DMS79 (cell line): ENCODE measurements at regions not wholly inside any gene's neighbourhood (a gene's known extent, or its start where the extent isn't known, plus 50 kb on each side); places are given as distances from the start of the nearest gene placed in this dataset.

Experiments used
- DNase-seq: peaks from one replicate; lab custom pipeline; 2025; lab: John Stamatoyannopoulos, UW

DNA sequence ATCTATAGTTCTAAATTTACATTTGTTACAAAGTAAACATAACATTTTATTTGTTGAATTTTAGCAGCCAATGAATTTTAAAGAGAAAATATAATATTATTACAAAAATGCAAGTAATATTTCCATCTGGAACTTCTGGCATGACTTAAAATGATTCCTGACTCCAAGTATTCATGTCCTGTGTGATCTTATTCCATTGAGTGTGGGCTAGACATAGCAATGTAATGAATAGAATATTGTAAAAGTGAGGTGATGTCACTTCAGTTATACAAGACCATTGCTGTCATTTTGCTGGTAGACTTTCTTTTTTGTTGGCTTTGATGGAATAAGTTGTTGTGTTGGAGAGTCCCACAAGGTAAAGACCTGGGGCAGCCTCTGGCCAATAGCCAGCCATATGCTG lies 912.2 kb upstream of the PIK3C3 start:
- no peak for DNase-seq

DNA sequence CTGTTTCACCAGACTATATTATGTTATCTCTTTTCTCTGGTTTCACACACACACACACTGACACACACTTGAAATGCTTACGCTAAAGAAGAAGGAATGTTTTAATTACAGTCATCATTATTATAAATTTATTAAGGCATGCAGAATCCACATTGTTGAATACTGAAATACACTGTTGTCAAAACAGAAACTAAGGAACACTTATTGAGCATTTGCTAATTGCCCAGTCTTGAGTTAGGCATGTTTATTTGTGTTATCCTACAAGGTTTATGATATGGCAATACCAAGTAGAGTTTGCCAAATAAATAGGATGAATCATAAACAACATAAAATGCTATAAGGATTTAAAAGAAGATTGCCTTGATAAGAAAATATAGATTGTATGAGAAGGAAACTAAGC lies 917.0 kb upstream of the PIK3C3 start:
- DNase-seq: no peak

DNA sequence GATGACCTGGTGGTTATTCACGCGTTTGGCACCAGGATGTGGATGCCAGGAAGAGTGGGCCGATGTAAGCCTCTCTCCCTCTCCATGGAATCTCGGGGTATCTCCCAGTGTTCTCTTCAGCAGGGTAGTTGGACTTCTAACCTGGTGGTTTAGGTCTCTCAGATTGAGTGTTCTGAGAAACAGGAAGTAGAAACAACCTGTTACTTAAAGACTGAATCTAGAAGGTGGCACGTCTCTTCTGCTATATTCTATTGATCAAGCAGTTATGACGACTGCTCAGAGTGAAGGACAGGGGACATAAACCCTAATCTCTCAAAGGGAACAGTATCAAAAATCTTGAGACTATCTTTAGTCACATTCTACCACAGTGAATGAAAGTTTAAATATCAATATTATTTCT lies 918.7 kb upstream of the PIK3C3 start:
- DNase-seq: no peak

DNA sequence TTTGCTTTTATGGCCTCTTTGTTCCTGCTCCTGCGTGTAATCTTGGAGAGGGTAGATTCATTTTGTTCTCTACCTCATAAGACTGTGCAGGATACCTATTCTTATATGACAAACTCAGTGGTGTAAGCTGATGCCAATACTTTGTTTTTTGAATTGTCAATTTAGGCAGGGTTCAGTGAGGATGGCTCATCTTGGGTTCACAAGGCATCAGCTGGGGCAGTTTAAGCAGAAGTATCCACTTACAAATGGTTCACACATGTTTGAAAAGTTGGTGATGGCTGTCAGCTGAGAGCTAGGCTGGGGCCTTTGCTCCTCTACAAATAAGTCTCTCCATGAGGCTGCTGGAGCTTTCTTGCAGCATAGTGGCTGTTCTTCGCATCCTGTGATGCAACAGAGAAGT lies 920.6 kb upstream of the PIK3C3 start:
- no peak for DNase-seq

DNA sequence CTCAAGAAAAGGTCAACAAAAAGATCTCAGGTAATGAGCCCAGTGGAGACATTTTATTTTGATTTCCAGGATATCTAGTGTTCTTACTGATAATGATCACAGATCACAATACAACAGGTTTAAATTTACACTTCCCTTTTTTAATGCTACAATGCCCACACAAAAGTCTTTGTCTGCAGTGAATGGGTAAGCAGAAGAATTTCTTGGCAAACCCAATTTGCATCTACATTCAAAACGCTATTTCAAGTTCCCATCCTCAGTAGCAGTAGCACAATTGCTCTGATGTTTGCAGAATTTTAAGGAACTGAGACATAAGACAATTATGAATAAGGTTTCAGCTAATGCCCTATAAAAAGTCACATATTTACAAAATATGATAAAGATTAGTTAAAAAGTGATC lies 929.4 kb upstream of the PIK3C3 start:
- no peak for DNase-seq

DNA sequence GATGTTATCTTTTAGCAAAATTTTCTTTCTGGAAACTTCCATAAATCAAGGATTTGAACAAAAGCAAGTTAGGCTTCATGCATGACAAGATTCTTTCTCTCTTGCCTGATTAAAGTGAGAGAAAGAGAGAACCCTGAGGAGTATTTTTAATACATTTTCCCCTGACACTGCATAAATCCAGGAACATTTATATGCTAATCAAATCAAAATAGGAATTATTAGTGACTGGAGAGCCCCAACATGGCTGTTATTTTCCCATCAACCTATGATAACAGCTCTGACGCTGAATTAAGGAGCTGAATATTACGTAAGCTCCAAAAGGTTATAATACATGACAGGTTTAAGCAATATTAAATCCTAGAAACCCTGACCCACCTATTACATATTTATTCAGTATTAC lies 930.2 kb upstream of the PIK3C3 start:
- no peak for DNase-seq

DNA sequence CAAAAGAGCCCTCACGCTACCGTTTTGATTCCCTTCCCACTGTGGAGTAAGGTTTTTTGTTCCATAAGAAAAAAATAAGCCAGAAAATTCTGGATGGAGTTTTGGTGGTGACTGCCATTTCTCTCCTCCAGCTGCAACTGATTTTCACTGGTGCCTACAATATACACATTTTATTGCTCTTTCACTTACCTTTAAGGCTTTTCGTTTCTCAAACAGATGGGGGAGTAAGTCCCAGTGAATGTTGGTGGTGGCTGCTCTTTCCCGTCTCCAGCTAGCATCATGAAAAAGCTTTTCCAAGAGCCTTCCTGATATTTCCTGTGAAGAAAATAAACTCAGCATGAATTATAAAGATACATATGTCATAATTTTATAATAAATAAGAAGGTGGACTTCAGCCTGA lies 932.5 kb upstream of the PIK3C3 start:
- DNase-seq: no peak

DNA sequence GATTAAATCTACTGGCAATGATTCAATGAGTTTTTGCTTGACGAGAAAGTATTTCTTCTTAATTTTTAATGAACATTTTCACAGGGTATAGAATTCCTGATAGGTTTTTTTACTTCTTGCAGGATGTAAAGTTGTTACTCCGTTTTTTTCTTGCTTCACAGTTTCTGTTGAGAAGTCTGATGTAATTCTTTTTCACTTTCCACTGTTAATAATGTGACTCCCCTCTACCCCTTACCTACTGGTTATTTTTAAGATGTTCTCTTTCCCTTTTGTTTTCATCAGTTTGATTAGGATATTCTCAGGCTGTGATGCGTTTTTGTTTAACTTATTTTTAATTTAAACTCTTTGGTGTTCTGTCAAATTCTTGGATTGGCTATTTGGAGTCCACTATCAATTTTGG lies 933.9 kb upstream of the PIK3C3 start:
- no peak for DNase-seq

DNA sequence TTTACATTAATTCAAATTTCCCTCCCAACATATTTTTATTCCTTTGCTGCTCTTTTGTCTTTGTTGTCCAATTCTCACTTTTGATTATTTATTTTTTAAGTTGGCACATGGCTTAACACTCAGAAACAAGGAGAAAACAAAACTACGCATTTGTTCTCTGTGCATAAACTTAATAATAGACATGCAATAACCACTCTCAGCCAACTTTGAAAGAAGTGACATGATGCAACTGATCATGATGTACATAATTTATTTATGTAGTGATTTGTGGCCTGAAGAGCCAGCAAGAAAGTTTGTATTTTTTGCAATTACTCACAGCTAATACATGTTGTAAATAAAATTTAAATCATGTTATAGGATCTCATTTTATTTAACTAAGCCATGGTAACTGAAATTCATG lies 942.8 kb upstream of the PIK3C3 start:
- no peak for DNase-seq

DNA sequence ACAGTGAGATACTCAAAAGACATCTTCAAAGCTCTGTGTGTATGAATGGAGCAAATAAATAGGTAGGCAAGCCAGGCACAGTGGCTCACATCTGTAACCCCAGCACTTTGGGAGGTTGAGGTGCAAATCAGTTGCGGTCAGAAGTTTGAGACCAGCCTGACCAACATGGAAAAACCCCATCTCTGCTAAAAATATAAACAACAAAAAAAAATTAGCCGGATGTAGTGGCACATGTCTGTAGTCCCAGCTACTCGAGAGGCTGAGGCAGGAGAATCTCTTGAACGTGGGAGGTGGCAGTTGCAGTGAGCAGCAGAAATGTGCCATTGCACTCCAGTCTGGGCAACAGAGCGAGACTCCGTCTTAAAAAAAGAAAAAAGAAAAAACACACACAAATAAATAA lies 945.1 kb upstream of the PIK3C3 start:
- DNase-seq: no peak

DNA sequence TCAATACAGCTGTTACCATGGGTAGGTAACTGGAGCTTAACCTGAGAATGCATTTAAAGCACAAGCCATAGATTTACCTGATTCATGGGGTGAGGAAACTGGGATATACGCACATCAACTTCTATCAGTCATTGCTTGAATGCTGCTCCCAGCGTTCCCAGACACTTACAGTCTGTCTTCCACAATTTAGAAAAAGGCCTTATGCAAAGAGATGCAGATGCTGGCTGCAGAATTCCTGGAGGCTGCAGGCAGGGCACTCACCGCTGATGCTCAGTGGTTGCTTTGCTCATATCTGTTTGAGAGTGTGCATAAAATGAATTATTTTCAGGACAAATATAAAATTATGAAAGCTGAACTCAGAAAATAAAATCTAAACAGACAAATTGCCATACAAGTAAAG lies 950.7 kb upstream of the PIK3C3 start:
- DNase-seq: no peak

DNA sequence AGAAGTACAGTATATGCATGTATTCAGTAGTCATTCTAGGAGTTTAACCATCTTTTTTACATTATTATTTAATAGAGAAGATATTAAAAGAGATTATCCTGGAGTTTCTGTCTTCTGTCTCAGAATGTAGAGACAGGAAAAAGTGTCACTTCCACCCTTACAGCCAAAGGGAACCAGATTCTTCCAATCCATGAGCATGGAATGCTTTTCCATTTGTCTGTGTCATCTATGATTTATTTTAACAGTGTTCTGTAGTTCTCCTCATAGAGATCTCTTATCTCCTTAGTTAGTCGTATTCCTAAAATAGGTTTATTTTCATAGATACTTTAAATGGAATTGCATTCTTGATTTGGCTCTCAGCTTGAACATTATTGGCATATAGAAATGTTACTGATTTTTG lies 959.5 kb upstream of the PIK3C3 start:
- no peak for DNase-seq

DNA sequence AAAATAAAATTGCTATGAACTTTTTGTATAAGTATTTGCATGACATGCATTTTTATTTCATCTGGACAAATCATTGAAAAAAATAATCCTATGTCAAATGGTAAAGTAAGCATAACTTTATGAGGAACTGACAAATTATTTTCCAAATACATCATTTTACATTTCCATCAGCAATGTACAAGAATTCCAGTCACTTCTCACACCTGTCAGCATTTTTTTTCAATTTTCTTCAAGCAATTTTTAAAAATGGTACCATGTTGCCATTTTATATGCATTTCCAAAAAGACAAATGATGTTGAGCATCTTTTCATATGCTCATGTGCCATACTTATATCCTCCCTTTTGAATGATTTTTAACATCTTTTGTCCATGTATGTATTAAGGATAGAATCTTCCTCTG lies 961.7 kb upstream of the PIK3C3 start:
- no peak for DNase-seq

DNA sequence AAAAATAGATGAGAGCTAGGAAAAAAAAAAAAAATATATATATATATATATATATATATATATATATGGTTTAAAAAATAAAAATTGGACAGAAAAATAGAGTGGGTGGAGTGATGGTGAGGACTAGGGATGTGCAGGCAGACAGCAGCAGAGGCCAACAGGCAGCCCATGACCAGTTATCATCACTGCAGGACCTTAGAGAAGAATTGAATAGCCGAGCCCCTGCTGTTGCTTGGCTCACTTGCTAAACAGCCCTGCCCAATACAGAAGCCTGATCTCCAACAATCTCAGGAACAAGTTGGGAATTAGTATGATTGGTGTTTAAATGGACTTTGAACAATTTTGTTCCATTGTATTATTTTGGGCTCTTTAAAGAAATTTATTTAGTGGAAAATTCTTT lies 967.5 kb upstream of the PIK3C3 start:
- DNase-seq: no peak

DNA sequence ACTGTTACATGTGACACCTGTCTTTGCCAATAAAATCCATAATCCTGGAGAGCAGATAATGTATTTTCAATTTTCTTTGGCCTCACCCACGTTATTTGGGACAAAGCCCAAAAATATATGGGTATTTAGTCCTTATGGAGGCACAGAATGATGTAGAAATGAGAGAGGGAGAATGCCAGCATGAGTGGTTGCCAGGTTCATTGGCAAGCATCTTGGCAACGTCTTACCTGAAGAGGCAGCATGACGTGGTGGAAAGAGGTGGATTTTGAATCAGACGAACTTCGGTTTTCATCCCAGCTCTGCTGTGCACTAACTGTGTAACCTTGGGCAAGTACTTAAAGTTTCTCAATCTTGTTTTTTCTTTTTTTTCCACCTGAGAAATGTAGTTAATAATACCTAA lies 969.6 kb upstream of the PIK3C3 start:
- no peak for DNase-seq

DNA sequence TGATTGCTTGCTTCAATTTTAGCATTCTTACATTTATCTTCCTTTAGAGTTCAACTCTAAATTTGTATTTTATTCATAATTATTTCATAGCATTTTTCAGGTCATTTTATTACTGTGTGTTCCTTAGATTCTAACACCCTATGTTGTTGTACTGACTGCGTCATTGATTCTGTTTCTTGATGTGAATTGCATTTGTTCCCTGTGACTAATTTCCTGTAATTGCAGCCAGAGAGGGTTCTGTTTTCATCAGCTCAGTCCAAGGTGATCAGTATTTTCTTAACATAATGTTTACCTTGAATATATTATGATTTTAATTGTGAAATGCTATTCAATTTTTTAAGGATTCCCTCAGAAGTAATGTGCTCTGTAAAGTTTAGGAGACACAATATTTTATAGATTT lies 970.2 kb upstream of the PIK3C3 start:
- DNase-seq: no peak

DNA sequence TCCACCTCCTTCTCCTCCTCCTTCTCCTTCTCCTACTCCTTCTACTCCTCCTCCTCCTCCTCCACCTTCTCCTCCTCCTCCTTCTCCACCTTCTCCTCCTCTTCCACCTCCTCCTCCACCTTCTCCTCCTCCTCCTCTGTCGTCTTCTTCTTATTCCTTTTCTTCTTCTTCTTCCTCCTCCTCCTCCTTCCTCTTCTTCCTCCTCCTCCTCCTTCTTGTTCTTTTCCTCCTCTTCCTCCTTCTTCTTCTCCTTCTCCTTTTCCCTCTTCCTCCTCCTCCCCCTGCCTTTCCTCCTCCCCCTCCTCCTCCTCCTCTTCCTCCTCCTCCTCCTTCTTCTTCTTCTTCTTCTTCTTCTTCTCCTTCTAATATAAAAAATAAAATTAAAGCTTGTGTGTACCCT lies 971.2 kb upstream of the PIK3C3 start:
- no peak for DNase-seq

DNA sequence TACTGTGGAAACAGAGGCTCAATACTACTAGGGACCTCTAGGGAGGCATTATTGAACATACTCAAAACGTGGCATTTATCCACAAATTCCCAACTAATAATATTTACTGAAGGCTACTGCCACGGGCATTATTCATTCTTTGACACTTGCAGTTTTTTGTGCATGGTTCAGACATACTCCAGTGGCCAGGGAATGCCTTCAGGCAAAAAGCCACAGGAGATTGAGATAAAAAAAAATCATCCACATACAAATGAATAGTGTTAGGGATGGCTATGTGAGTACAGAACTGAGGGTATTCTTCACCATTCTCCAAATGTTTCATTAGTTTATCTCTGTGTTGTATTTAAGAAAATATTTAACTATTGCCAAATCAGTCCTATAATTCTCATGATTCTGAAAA lies 974.9 kb upstream of the PIK3C3 start:
- no peak for DNase-seq

DNA sequence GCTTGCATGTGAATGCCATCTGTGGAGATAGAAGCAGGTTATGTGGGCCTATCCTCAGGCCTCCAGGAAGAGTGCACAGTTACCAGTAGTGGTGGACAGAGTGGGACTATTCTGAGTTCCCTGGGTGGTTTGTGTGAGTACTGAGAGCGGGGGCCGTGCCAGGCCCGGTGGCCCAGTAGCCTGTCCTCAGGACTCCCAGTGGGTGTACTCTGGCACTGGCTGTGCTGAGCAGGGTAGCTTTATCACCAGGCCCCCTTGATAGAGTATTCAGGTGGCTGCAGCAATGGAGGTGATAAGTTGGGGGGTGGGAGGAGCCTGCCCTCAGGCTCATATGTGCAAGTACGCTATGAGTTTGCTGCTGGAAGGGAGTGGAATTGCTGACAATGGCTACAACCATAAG lies 979.0 kb upstream of the PIK3C3 start:
- no peak for DNase-seq

DNA sequence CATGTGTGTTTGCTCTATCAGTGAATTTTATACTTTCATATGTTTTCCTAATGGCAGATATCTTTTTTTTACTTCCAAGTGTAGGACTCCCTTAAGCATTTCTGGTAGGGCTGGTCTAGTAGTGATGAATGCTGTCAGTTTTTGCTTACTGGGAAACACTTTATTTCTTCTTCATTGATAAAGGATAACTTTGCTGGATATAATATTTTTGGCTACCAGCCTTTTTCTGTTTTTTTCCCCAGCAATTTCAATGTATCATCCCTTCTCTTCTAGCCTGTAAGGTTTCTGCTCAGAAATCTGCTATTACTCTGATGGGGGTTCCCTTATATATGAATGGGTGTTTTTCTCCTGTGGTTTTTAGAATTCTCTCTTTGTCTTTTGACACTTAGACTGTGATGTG lies 980.6 kb upstream of the PIK3C3 start:
- no peak for DNase-seq

DNA sequence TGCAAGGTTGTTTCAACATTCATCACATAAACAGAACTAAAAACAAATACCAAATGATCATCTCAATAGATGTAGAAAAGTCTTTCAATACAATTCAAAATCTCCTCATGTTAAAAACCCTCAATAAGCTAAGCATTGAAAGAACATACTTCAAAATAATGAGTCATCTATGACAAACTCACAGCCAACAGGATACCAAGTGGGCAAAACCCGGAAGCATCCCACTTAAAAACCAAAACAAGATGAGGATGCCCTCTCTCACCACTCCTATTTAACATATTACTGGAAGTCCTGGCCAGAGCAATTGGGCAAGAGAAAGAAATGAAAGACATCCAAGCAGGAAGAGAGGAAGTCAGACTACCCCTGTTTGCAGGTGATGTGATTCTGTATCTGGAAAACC lies 992.2 kb upstream of the PIK3C3 start:
- DNase-seq: no peak

DNA sequence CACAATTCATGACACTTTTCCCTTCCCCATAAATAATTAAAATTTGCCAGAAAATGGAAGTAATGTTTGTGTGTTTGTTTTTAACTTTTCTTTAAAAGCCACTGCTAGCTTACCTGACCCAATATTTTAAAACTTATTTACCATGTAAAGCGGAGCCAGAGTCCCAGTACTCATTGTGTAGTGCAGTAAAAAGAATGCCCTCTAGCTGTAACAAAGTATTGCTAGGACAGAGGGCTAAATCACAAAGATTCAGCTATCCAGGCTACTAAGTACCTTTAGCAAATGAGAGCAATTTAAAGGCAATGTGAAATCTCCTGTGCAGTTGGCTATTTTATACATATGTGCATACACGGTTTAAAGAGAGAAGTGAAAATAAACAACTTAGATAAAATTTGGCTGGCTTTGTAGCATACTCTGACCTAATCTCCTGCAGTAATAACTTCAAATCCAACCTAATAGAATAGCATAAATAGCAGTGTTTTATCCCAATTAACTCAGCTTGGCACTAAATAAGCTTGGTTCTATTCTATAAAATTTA lies 997.4 kb upstream of the PIK3C3 start:
- no peak for DNase-seq

DNA sequence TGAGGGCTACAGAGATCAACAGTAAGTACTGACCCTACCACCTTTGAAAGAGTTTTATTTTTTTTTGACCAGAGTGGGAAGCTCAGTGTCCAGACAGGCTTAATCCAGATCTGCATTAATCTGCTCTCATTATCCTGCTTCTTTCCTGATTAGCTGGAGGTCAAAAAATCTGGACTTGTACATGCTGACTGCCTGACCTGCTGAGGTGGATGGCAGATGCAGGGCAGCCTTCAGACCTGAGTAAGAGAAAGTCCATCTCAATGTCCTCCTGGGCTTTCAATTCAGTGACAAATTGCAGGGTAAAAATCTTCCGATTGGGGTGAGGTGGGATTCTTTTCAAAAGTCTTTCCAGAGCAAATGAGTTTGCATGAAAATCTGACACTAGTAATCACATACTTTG lies 998.8 kb upstream of the PIK3C3 start:
- no peak for DNase-seq

DNA sequence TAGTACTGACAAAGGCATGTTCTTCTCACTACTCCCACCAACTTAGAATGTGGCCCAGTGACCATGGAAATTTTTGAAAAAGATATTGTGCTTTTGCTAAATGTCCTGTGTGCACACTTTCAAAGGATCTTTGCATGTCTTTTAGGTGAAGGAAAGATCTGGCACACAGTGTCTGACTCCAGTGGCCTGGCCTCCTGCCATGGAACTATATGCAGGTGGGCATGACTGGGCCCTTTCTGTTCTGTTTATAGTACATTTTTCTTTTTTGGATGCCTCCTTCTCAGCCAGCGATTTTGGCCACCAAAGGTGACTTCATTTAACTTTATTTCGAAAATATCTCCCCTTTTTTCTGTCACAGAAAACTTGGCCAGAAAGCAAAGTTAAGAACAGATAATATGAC lies 999.7 kb upstream of the PIK3C3 start:
- no peak for DNase-seq
